ENCODE measurements at regions not wholly inside any gene's neighbourhood (a gene's known extent, or its start where the extent isn't known, plus 50 kb on each side); places are given as distances from the start of the nearest gene placed in this dataset.

DNA sequence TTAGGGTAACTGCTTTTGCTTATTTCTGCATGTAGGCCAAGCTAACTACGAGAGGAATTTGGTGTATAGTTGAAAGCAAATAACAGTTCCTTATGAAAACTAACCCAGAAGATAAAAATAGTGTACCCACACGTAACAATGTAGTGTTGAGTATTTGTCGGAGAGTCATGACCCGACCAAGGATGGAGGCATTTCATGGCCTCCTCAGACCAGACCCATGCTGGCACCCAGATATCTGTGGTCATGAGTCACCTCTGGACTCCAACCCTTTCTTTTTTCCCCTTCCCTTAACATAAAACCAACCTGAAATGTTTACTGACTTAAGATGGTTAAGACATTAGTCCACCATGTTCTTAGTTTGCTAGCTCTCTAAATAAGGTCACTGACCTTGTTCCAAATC, 318.7 kb downstream of the NOL4 start:
- TF ChIP-seq, protein P1, sequence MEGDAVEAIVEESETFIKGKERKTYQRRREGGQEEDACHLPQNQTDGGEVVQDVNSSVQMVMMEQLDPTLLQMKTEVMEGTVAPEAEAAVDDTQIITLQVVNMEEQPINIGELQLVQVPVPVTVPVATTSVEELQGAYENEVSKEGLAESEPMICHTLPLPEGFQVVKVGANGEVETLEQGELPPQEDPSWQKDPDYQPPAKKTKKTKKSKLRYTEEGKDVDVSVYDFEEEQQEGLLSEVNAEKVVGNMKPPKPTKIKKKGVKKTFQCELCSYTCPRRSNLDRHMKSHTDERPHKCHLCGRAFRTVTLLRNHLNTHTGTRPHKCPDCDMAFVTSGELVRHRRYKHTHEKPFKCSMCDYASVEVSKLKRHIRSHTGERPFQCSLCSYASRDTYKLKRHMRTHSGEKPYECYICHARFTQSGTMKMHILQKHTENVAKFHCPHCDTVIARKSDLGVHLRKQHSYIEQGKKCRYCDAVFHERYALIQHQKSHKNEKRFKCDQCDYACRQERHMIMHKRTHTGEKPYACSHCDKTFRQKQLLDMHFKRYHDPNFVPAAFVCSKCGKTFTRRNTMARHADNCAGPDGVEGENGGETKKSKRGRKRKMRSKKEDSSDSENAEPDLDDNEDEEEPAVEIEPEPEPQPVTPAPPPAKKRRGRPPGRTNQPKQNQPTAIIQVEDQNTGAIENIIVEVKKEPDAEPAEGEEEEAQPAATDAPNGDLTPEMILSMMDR (IDR thresholded peaks at IDR 0.05) = no peak
- TF ChIP-seq ZFX (IDR thresholded peaks at IDR 0.05; ENCODE audit: borderline replicate concordance) = no peak
